Gastroesophageal sphincter (tissue), 3 donors: ENCODE measurements at regions not wholly inside any gene's neighbourhood (a gene's known extent, or its start where the extent isn't known, plus 50 kb on each side); places are given as distances from the start of the nearest gene placed in this dataset.

Experiments
- CTCF ChIP-seq, 4 experiments: fragments of 200-600 bp in 2 of 4; fragments of 450-650 bp in 2 of 4; sonication (generic) in 1 of 4; IDR thresholded peaks; one replicate each; pipeline ENCODE4 v1.5.1; 2017 to 2019; ENCODE audit warnings: antibody characterized with exemption in 4 of 4, mild to moderate bottlenecking in 2 of 4, moderate library complexity in 2 of 4
- EP300 ChIP-seq: sonication (generic); formaldehyde crosslinking; IDR thresholded peaks from one replicate; pipeline ENCODE4 v1.6.1; 2017; ENCODE audit warnings: antibody characterized with exemption, mild to moderate bottlenecking
- POLR2A ChIP-seq, 2 donors: fragments of 450-650 bp; IDR thresholded peaks; one replicate each; pipeline ENCODE4 v1.6.1; 2017; ENCODE audit warnings: antibody characterized with exemption in 2 of 2, mild to moderate bottlenecking in 2 of 2, moderate library complexity in 1 of 2

- TF ChIP-seq CTCF (IDR thresholded peaks at IDR 0.05) (no peak), POLR2A (IDR thresholded peaks at IDR 0.05) (no peak), EP300 (no peak)
Measured at GRCh38 chr6:15924893-15925292, 204.0 kb upstream of the MYLIP start.
